Hepatocyte (in vitro differentiated cells): ENCODE measurements at regions not wholly inside any gene's neighbourhood (a gene's known extent, or its start where the extent isn't known, plus 50 kb on each side); places are given as distances from the start of the nearest gene placed in this dataset.

ENCODE experiments used
- DNase-seq: peaks from one replicate; pipeline ENCODE4 v3.0.0-alpha.2; 2016; ENCODE audit warnings: low spot score
- H2AFZ ChIP-seq: fragments of 200-600 bp; sonication (generic); 2 replicates; pipeline ENCODE4 v1.6.0; 2016; ENCODE audit warnings: antibody characterized with exemption, mild to moderate bottlenecking
- H3K27ac ChIP-seq: fragments of 200-600 bp; sonication (generic); 2 replicates; pipeline ENCODE4 v1.5.1; 2016; ENCODE audit warnings: mild to moderate bottlenecking
- H3K27me3 ChIP-seq: fragments of 200-600 bp; sonication (generic); 2 replicates; pipeline ENCODE4 v1.6.1; 2016
- H3K36me3 ChIP-seq: fragments of 200-600 bp; sonication (generic); replicated peaks from 2 replicates; pipeline ENCODE4 v1.5.1; 2016; ENCODE audit warnings: low read depth; ENCODE audit not compliant: insufficient read depth
- H3K4me1 ChIP-seq: fragments of 200-600 bp; sonication (generic); 2 replicates; pipeline ENCODE4 v1.5.1; 2016; ENCODE audit warnings: mild to moderate bottlenecking, moderate library complexity; ENCODE audit not compliant: insufficient read depth
- H3K4me2 ChIP-seq: fragments of 200-600 bp; sonication (generic); 2 replicates; pipeline ENCODE4 v1.6.0; 2016
- H3K4me3 ChIP-seq: fragments of 200-600 bp; sonication (generic); 2 replicates; pipeline ENCODE4 v1.5.1; 2016; ENCODE audit warnings: mild to moderate bottlenecking
- H3K79me2 ChIP-seq: fragments of 200-600 bp; sonication (generic); 2 replicates; pipeline ENCODE4 v1.6.0; 2017; ENCODE audit warnings: mild to moderate bottlenecking
- H3K9me2 ChIP-seq: fragments of 200-600 bp; sonication (generic); replicated peaks from 2 replicates; pipeline ENCODE4 v1.6.0; 2017; ENCODE audit warnings: mild to moderate bottlenecking; ENCODE audit not compliant: insufficient read depth
- H3K9me3 ChIP-seq: fragments of 200-600 bp; sonication (generic); 2 replicates; pipeline ENCODE4 v1.5.1; 2016; ENCODE audit warnings: low read depth, mild to moderate bottlenecking
- H4K20me1 ChIP-seq: fragments of 200-600 bp; sonication (generic); 2 replicates; pipeline ENCODE4 v1.6.0; 2016; ENCODE audit warnings: mild to moderate bottlenecking; ENCODE audit not compliant: insufficient read depth, poor library complexity, severe bottlenecking
- EZH2 ChIP-seq: fragments of 200-600 bp; sonication (generic); IDR thresholded peaks from 2 replicates; pipeline ENCODE4 v1.6.1; 2016; ENCODE audit warnings: antibody characterized with exemption, mild to moderate bottlenecking, borderline replicate concordance
- EZH2phosphoT487 ChIP-seq: fragments of 200-600 bp; sonication (generic); IDR thresholded peaks from one replicate; pipeline ENCODE4 v1.6.1; 2018; ENCODE audit warnings: antibody characterized with exemption, mild to moderate bottlenecking, low read depth, moderate library complexity; ENCODE audit not compliant: unreplicated experiment, severe bottlenecking
- WGBS: methylation state at CpG from one replicate; pipeline ENCODE4 v1.1.6; 2016; ENCODE audit warnings: low lambda C conversion rate; ENCODE audit errors: missing lambda C conversion rate; 5-methylcytosine and 5-hydroxymethylcytosine counted together
- TF ChIP-seq, protein P1 (sequence below): fragments of 200-600 bp; sonication (generic); IDR thresholded peaks from 2 replicates; pipeline ENCODE4 v1.5.1; 2016; ENCODE audit warnings: antibody characterized with exemption, mild to moderate bottlenecking; ENCODE audit not compliant: poor library complexity

- no peaks in the 10 kb centered on the region for H3K9me3 ChIP-seq
- no peak overlapping the region for H2AFZ ChIP-seq
- H3K27ac ChIP-seq = no peak overlapping the region
- no peak for DNase-seq
- H3K27me3 ChIP-seq = no peaks in the 10 kb centered on the region
- no peaks in the 10 kb centered on the region for H3K9me2 ChIP-seq
- H3K36me3 ChIP-seq = no peaks in the 10 kb centered on the region
- WGBS = 40% methylated on average over 1 of the region's 1 CpG
- no peak for TF ChIP-seq EZH2
- TF ChIP-seq, protein P1, sequence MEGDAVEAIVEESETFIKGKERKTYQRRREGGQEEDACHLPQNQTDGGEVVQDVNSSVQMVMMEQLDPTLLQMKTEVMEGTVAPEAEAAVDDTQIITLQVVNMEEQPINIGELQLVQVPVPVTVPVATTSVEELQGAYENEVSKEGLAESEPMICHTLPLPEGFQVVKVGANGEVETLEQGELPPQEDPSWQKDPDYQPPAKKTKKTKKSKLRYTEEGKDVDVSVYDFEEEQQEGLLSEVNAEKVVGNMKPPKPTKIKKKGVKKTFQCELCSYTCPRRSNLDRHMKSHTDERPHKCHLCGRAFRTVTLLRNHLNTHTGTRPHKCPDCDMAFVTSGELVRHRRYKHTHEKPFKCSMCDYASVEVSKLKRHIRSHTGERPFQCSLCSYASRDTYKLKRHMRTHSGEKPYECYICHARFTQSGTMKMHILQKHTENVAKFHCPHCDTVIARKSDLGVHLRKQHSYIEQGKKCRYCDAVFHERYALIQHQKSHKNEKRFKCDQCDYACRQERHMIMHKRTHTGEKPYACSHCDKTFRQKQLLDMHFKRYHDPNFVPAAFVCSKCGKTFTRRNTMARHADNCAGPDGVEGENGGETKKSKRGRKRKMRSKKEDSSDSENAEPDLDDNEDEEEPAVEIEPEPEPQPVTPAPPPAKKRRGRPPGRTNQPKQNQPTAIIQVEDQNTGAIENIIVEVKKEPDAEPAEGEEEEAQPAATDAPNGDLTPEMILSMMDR = no peak
- no peaks in the 10 kb centered on the region for H3K4me1 ChIP-seq
- H3K4me2 ChIP-seq = no peak overlapping the region
- no peak overlapping the region for H3K4me3 ChIP-seq
- no peaks in the 10 kb centered on the region for H4K20me1 ChIP-seq
- H3K79me2 ChIP-seq = no peaks in the 10 kb centered on the region
Measured at GRCh38 chr5:136506131-136506530, 140.8 kb upstream of the TRPC7 start.

GRCh38 chr5:136501133-136501532, 135.8 kb upstream of the TRPC7 start:
- 57% methylated on average over 1 of the region's 1 CpG for WGBS
- TF ChIP-seq EZH2 = no peak
- TF ChIP-seq, protein P1 = no peak
- TF ChIP-seq EZH2phosphoT487 = no peak
- H3K9me3 ChIP-seq = no peaks in the 10 kb centered on the region

DNA sequence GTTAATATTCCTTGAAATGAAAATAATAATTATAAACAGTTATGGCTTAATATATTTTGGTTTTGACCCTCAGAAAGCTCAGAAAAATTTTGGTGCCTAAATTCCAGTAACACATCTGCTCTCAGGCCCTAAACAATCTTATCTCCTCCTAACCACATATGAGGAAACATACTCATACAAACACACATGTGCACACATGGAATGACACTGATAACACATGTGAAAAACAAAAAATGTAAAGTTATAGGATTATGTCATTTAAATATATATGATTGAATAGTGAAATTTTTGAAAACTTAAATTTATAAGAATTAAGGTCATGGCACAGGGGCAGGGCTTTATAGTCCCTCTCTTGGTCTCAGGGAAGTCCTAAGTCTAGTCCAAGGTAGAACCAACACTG, 127.2 kb upstream of the TRPC7 start:
- H3K4me3 ChIP-seq = no peak overlapping the region
- H3K36me3 ChIP-seq = no peaks in the 10 kb centered on the region
- H3K27me3 ChIP-seq = no peaks in the 10 kb centered on the region
- H2AFZ ChIP-seq = no peak overlapping the region
- H4K20me1 ChIP-seq = no peaks in the 10 kb centered on the region
- H3K79me2 ChIP-seq = no peaks in the 10 kb centered on the region
- H3K9me3 ChIP-seq = no peaks in the 10 kb centered on the region
- no peaks in the 10 kb centered on the region for H3K4me1 ChIP-seq
- H3K27ac ChIP-seq = no peak overlapping the region
- no peak overlapping the region for H3K4me2 ChIP-seq
- no peaks in the 10 kb centered on the region for H3K9me2 ChIP-seq
- no peak for DNase-seq
- TF ChIP-seq EZH2 (no peak), EZH2phosphoT487 (no peak)
- TF ChIP-seq, protein P1 = no peak

More at GRCh38 chr5:136501133-136501532, 135.8 kb upstream of the TRPC7 start:
- DNase-seq = no peak
- no peaks in the 10 kb centered on the region for H3K4me1 ChIP-seq
- H3K27ac ChIP-seq = no peak overlapping the region
- no peaks in the 10 kb centered on the region for H3K9me2 ChIP-seq
- H3K36me3 ChIP-seq = no peaks in the 10 kb centered on the region
- no peaks in the 10 kb centered on the region for H4K20me1 ChIP-seq
- no peaks in the 10 kb centered on the region for H3K79me2 ChIP-seq
- no peak overlapping the region for H3K4me2 ChIP-seq
- no peak overlapping the region for H2AFZ ChIP-seq
- no peaks in the 10 kb centered on the region for H3K27me3 ChIP-seq
- no peak overlapping the region for H3K4me3 ChIP-seq

GRCh38 chr5:136491806-136492205, 126.5 kb upstream of the TRPC7 start:
- no peak for TF ChIP-seq EZH2
- no peak for TF ChIP-seq EZH2phosphoT487
- TF ChIP-seq, protein P1 = no peak
- H3K9me3 ChIP-seq = no peaks in the 10 kb centered on the region
- 83% methylated on average over 3 of the region's 3 CpGs for WGBS

More at GRCh38 chr5:136491806-136492205, 126.5 kb upstream of the TRPC7 start:
- Histone ChIP-seq H3K27ac (no peak overlapping the region), H3K9me2 (no peaks in the 10 kb centered on the region), H3K4me1 (no peaks in the 10 kb centered on the region), H4K20me1 (no peaks in the 10 kb centered on the region), H2AFZ (no peak overlapping the region), H3K4me3 (no peak overlapping the region), H3K27me3 (no peaks in the 10 kb centered on the region), H3K79me2 (no peaks in the 10 kb centered on the region), H3K4me2 (no peak overlapping the region), H3K36me3 (no peaks in the 10 kb centered on the region)
- no peak for DNase-seq
